Keratinocyte (primary cell): ENCODE measurements at regions not wholly inside any gene's neighbourhood (a gene's known extent, or its start where the extent isn't known, plus 50 kb on each side); places are given as distances from the start of the nearest gene placed in this dataset.

ENCODE experiments used
- DNase-seq: peaks from one replicate; pipeline ENCODE4 v3.0.0-alpha.2; 2011; ENCODE audit warnings: low read depth, missing footprints, low spot score
- FAIRE-seq: peaks from 2 replicates; lab custom pipeline; 2011; peaks lifted over from hg19 to GRCh38; lab: Jason Lieb, UNC
- H2AFZ ChIP-seq: 2 replicates; pipeline ENCODE4 v1.6.0; 2012; ENCODE audit warnings: low read length, control low read depth, inconsistent platforms; ENCODE audit not compliant: control insufficient read depth
- H3K27ac ChIP-seq: 2 replicates; pipeline ENCODE4 v1.5.1; 2011; ENCODE audit warnings: low read length; ENCODE audit not compliant: control insufficient read depth, insufficient read depth
- H3K27me3 ChIP-seq: 3 replicates; pipeline ENCODE4 v1.6.0; 2011; ENCODE audit warnings: low read length; ENCODE audit not compliant: control insufficient read depth, insufficient read depth; ENCODE audit errors: extremely low read depth
- H3K36me3 ChIP-seq, 2 experiments: 2 replicates in 1 of 2; 3 replicates in 1 of 2; pipeline ENCODE4 v1.5.1; 2011; ENCODE audit warnings: low read length in 2 of 2, mild to moderate bottlenecking in 1 of 2; ENCODE audit not compliant: control insufficient read depth in 2 of 2, insufficient read depth in 2 of 2; ENCODE audit errors: extremely low read depth in 1 of 2
- H3K4me1 ChIP-seq: 3 replicates; pipeline ENCODE4 v1.5.1; 2011; ENCODE audit warnings: low read length; ENCODE audit not compliant: control insufficient read depth, insufficient read depth; ENCODE audit errors: extremely low read depth
- H3K4me2 ChIP-seq: 3 replicates; pipeline ENCODE4 v1.6.0; 2011; ENCODE audit warnings: low read depth, low read length; ENCODE audit not compliant: control insufficient read depth, insufficient read depth; ENCODE audit errors: extremely low read depth
- H3K4me3 ChIP-seq, 3 experiments: fragments of 200-600 bp in 1 of 3; sonication (generic) in 1 of 3; 2 replicates in 2 of 3; 3 replicates in 1 of 3; pipeline ENCODE4 v1.5.1; 2011 to 2016; ENCODE audit warnings: low read length in 3 of 3, mild to moderate bottlenecking in 3 of 3, control low read depth in 2 of 3, inconsistent platforms in 1 of 3, low read depth in 1 of 3, mixed read lengths in 1 of 3, mixed run types in 1 of 3, moderate library complexity in 1 of 3; ENCODE audit not compliant: control insufficient read depth in 2 of 3, insufficient read depth in 2 of 3; ENCODE audit errors: extremely low read depth in 1 of 3
- H3K79me2 ChIP-seq: 2 replicates; pipeline ENCODE4 v1.6.0; 2012; ENCODE audit warnings: low read length; ENCODE audit not compliant: control insufficient read depth, insufficient read depth
- H3K9ac ChIP-seq: 3 replicates; pipeline ENCODE4 v1.6.0; 2011; ENCODE audit warnings: low read length; ENCODE audit not compliant: control insufficient read depth, insufficient read depth; ENCODE audit errors: extremely low read depth
- H3K9me1 ChIP-seq: 3 replicates; pipeline ENCODE4 v1.6.0; 2011; ENCODE audit warnings: low read length; ENCODE audit not compliant: control insufficient read depth, insufficient read depth; ENCODE audit errors: extremely low read depth
- H3K9me3 ChIP-seq: 2 replicates; pipeline ENCODE4 v1.5.1; 2012; ENCODE audit warnings: low read depth, low read length; ENCODE audit not compliant: control insufficient read depth
- H4K20me1 ChIP-seq: 3 replicates; pipeline ENCODE4 v1.6.0; 2011; ENCODE audit warnings: low read length; ENCODE audit not compliant: control insufficient read depth, insufficient read depth; ENCODE audit errors: extremely low read depth
- EZH2 ChIP-seq: IDR thresholded peaks from one replicate; pipeline ENCODE4 v1.6.1; 2012; ENCODE audit warnings: inconsistent platforms, mild to moderate bottlenecking, low read length, moderate library complexity
- dilution Hi-C: fragments of 300-500 bp; cut with MboI; formaldehyde crosslinking; loops from one replicate; pipeline ENCODE4 v1.7.0; 2020; ENCODE audit warnings: low sequenced_read_pairs; ENCODE audit not compliant: extremely low pct_ligation_motif_present
- TF ChIP-seq, protein P1 (sequence below), 3 experiments: IDR thresholded peaks in 1 of 3; conservative IDR thresholded peaks in 1 of 3; optimal IDR thresholded peaks in 1 of 3; 2 replicates in 2 of 3; 3 replicates in 1 of 3; pipeline versions ENCODE3 to v1.5.1; 2011; ENCODE audit warnings: low read length in 3 of 3, mild to moderate bottlenecking in 3 of 3, moderate library complexity in 2 of 3, control low read depth in 1 of 3, inconsistent platforms in 1 of 3; ENCODE audit not compliant: insufficient read depth in 2 of 3; ENCODE audit errors: extremely low read depth in 1 of 3

DNA sequence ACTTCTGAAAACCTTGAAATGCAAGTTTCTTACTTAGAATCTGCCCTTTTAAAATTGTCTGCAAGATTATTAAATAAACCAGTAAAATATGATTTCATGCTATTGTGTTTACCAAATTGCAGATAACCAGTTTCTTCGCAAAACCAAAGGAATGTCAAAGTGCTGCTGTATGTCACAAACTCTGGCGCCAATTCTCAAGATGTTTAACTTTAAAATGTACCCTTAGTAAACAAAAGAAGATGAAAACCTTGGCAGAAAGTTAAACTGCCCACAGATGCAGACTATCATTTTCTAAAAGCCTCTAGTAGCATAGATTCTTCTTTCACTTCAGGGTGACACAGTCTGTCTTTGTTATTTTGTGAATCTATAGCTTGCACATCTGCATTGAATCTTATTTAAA lies 189.2 kb downstream of the SLITRK6 start:
- Histone ChIP-seq H3K9ac (no peak overlapping the region), H3K27ac (no peak overlapping the region), H4K20me1 (no peaks in the 10 kb centered on the region), H3K4me2 (no peak overlapping the region), H3K36me3 (no peaks in the 10 kb centered on the region), H3K79me2 (no peaks in the 10 kb centered on the region), H2AFZ (no peak overlapping the region), H3K4me1 (no peaks in the 10 kb centered on the region), H3K9me1 (no peaks in the 10 kb centered on the region), H3K27me3 (no peaks in the 10 kb centered on the region), H3K9me3 (no peaks in the 10 kb centered on the region), H3K4me3 (no peak overlapping the region)
- dilution Hi-C loops: no loop called here
- DNase-seq (no peak), FAIRE-seq (no peak)
- TF ChIP-seq, protein P1, sequence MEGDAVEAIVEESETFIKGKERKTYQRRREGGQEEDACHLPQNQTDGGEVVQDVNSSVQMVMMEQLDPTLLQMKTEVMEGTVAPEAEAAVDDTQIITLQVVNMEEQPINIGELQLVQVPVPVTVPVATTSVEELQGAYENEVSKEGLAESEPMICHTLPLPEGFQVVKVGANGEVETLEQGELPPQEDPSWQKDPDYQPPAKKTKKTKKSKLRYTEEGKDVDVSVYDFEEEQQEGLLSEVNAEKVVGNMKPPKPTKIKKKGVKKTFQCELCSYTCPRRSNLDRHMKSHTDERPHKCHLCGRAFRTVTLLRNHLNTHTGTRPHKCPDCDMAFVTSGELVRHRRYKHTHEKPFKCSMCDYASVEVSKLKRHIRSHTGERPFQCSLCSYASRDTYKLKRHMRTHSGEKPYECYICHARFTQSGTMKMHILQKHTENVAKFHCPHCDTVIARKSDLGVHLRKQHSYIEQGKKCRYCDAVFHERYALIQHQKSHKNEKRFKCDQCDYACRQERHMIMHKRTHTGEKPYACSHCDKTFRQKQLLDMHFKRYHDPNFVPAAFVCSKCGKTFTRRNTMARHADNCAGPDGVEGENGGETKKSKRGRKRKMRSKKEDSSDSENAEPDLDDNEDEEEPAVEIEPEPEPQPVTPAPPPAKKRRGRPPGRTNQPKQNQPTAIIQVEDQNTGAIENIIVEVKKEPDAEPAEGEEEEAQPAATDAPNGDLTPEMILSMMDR (optimal IDR thresholded peaks at IDR 0.05 in 1 of 3, IDR thresholded peaks at IDR 0.05 in 1 of 3, conservative IDR thresholded peaks at IDR 0.05 in 1 of 3; ENCODE audit: extremely low read depth in 1 of 3, insufficient read depth in 2 of 3, low read length in 3 of 3): no peak
- no peak for TF ChIP-seq EZH2

DNA sequence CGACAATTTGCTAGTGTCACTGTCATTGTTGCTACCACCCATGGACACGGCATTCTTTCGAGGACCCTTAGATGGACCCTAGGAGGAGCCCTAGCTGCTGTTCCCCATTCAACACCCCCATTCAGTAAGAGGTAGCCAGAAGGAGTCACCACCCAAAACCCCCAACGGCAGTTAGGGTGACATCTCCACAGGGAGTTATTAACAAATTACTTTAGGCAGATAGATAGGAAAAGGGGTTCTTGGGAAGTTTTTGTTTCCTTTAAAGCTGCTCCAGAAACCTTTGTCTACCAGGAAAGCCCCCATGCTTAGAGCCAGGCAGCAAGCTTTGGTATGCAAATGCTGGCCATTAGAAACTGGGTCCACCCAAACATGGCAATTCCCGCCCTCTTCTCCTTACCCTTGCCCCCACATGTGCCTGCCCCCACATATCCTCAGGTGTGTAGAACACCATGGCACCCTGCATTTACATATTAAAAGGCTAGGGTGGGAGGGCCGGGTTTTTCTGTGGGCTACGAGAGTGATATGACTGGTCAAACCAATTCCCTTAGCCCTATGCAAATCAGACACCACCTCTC lies 190.9 kb downstream of the SLITRK6 start:
- H3K27me3 ChIP-seq: no peaks in the 10 kb centered on the region
- H3K27ac ChIP-seq: no peak overlapping the region
- H3K4me1 ChIP-seq: no peaks in the 10 kb centered on the region
- H3K9me1 ChIP-seq: no peaks in the 10 kb centered on the region
- TF ChIP-seq, protein P1 (optimal IDR thresholded peaks at IDR 0.05 in 1 of 3, IDR thresholded peaks at IDR 0.05 in 1 of 3, conservative IDR thresholded peaks at IDR 0.05 in 1 of 3; ENCODE audit: extremely low read depth in 1 of 3, insufficient read depth in 2 of 3, low read length in 3 of 3): no peak
- TF ChIP-seq EZH2: no peak
- no peak overlapping the region for H3K9ac ChIP-seq
- H3K9me3 ChIP-seq: no peaks in the 10 kb centered on the region
- H3K4me3 ChIP-seq: no peak overlapping the region
- DNase-seq (no peak), FAIRE-seq (no peak)
- no peak overlapping the region for H2AFZ ChIP-seq
- dilution Hi-C loops: no loop called here
- no peaks in the 10 kb centered on the region for H3K79me2 ChIP-seq
- H3K36me3 ChIP-seq: no peaks in the 10 kb centered on the region
- H4K20me1 ChIP-seq: no peaks in the 10 kb centered on the region
- no peak overlapping the region for H3K4me2 ChIP-seq
